ENCODE measurements at regions not wholly inside any gene's neighbourhood (a gene's known extent, or its start where the extent isn't known, plus 50 kb on each side); places are given as distances from the start of the nearest gene placed in this dataset.

DNA sequence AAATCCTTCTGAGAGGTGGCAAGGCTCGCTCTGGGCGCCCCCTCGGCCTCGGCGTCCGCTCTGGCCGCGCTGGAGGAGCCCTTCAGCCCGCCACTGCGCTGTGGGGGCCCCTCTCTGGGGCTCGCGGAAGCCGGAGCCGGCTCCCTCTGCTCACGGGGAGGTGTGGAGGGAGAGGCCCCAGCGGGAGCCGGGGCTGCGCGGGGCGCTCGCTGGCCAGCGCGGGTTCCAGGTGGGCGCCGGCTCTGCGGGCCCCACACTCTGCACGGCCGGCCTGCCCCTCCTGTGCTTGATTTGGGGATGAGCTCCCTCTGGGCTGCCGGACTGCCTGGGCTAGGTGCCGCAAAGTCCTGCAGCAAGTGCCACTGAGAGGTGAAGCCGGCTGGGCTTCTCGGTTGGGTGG is 1260.7 kb upstream of the PRMT6 start:
- TF ChIP-seq, protein P1, sequence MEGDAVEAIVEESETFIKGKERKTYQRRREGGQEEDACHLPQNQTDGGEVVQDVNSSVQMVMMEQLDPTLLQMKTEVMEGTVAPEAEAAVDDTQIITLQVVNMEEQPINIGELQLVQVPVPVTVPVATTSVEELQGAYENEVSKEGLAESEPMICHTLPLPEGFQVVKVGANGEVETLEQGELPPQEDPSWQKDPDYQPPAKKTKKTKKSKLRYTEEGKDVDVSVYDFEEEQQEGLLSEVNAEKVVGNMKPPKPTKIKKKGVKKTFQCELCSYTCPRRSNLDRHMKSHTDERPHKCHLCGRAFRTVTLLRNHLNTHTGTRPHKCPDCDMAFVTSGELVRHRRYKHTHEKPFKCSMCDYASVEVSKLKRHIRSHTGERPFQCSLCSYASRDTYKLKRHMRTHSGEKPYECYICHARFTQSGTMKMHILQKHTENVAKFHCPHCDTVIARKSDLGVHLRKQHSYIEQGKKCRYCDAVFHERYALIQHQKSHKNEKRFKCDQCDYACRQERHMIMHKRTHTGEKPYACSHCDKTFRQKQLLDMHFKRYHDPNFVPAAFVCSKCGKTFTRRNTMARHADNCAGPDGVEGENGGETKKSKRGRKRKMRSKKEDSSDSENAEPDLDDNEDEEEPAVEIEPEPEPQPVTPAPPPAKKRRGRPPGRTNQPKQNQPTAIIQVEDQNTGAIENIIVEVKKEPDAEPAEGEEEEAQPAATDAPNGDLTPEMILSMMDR (IDR thresholded peaks at IDR 0.05; ENCODE audit: poor library complexity) = no peak
- TF ChIP-seq EZH2phosphoT487 (IDR thresholded peaks at IDR 0.05; ENCODE audit: low read depth, severe bottlenecking, unreplicated experiment) (no peak), EZH2 (IDR thresholded peaks at IDR 0.05; ENCODE audit: borderline replicate concordance) (no peak)
